ENCODE measurements at regions not wholly inside any gene's neighbourhood (a gene's known extent, or its start where the extent isn't known, plus 50 kb on each side); places are given as distances from the start of the nearest gene placed in this dataset.
"Not testable (repeated sequence)": the region's sequence is repeated elsewhere in the genome, so short reads cannot be mapped to it uniquely, and the experiment has no call there.

GRCh38 chr7:19954166-19954565 lies 180.7 kb upstream of the TMEM196 start:
- H3K36me3 ChIP-seq, H3K27ac ChIP-seq, H3K27me3 ChIP-seq, H3K4me3 ChIP-seq, H3K4me1 ChIP-seq: not testable (repeated sequence)
- H3K9me3 ChIP-seq (replicated peaks), result peaks cover 25% of the 10 kb centered on the region
- DNase-seq, result peak; percentile 17 to 21

- not testable (repeated sequence) for H3K4me1 ChIP-seq, H3K27ac ChIP-seq, H3K4me3 ChIP-seq, H3K36me3 ChIP-seq, DNase-seq, H3K27me3 ChIP-seq
- peaks cover 29% of the 10 kb centered on the region for H3K9me3 ChIP-seq (replicated peaks)
These were observed 180.0 kb upstream of the TMEM196 start for GRCh38 chr7:19953411-19953810.

- H3K9me3 ChIP-seq (replicated peaks), result peaks cover 17% of the 10 kb centered on the region
- no peaks in the 10 kb centered on the region for H3K4me1 ChIP-seq
- no peak overlapping the region for H3K27ac ChIP-seq
- H3K4me3 ChIP-seq, result no peak overlapping the region
- no peaks in the 10 kb centered on the region for H3K27me3 ChIP-seq
- DNase-seq, result no peak
- H3K36me3 ChIP-seq, result no peaks in the 10 kb centered on the region
These were observed 174.7 kb upstream of the TMEM196 start for GRCh38 chr7:19948160-19948559.

GRCh38 chr7:19944363-19945120 lies 171.1 kb upstream of the TMEM196 start:
- no peaks in the 10 kb centered on the region for H3K27me3 ChIP-seq
- no peak overlapping the region for H3K4me3 ChIP-seq
- peaks cover 7% of the 10 kb centered on the region; the same call in 1 of the 2 replicates for H3K9me3 ChIP-seq (replicated peaks)
- H3K4me1 ChIP-seq, result no peaks in the 10 kb centered on the region
- no peak for DNase-seq
- no peaks in the 10 kb centered on the region for H3K36me3 ChIP-seq
- no peak overlapping the region for H3K27ac ChIP-seq

- Histone ChIP-seq H3K4me1 (no peaks in the 10 kb centered on the region), H3K36me3 (no peaks in the 10 kb centered on the region), H3K27me3 (no peaks in the 10 kb centered on the region), H3K9me3 (replicated peaks) (peaks cover 12% of the 10 kb centered on the region; the same call in 1 of the 2 replicates), H3K4me3 (no peak overlapping the region), H3K27ac (no peak overlapping the region)
- DNase-seq, result no peak
These were observed 166.3 kb upstream of the TMEM196 start for GRCh38 chr7:19939746-19940145.

- no peaks in the 10 kb centered on the region for H3K27me3 ChIP-seq
- H3K36me3 ChIP-seq, result no peaks in the 10 kb centered on the region
- no peak for DNase-seq
- peaks cover 6% of the 10 kb centered on the region; the same call in 1 of the 2 replicates for H3K4me1 ChIP-seq
- H3K9me3 ChIP-seq (replicated peaks), result peaks cover 12% of the 10 kb centered on the region; the same call in 1 of the 2 replicates
- no peak overlapping the region for H3K27ac ChIP-seq
- no peak overlapping the region for H3K4me3 ChIP-seq
These were observed 159.3 kb upstream of the TMEM196 start for GRCh38 chr7:19932549-19933249.

- Histone ChIP-seq H3K27ac (no peak overlapping the region), H3K4me3 (no peak overlapping the region), H3K27me3 (no peaks in the 10 kb centered on the region), H3K4me1 (peaks cover 6% of the 10 kb centered on the region; the same call in 1 of the 2 replicates), H3K9me3 (replicated peaks) (peaks cover 2% of the 10 kb centered on the region; the same call in 1 of the 2 replicates), H3K36me3 (no peaks in the 10 kb centered on the region)
- DNase-seq, result no peak
These were observed 157.4 kb upstream of the TMEM196 start for GRCh38 chr7:19930851-19931250.

GRCh38 chr7:19930051-19930450 lies 156.6 kb upstream of the TMEM196 start:
- Histone ChIP-seq H3K36me3 (no peaks in the 10 kb centered on the region), H3K9me3 (replicated peaks) (no peaks in the 10 kb centered on the region; the same call in 1 of the 2 replicates), H3K27me3 (no peaks in the 10 kb centered on the region), H3K27ac (no peak overlapping the region), H3K4me3 (no peak overlapping the region), H3K4me1 (peaks cover 6% of the 10 kb centered on the region; the same call in 1 of the 2 replicates)
- no peak for DNase-seq

GRCh38 chr7:19928247-19928646 lies 154.8 kb upstream of the TMEM196 start:
- Histone ChIP-seq H3K27me3 (no peaks in the 10 kb centered on the region), H3K36me3 (no peaks in the 10 kb centered on the region), H3K4me1 (peaks cover 6% of the 10 kb centered on the region; the same call in 1 of the 2 replicates), H3K27ac (no peak overlapping the region), H3K4me3 (no peak overlapping the region), H3K9me3 (replicated peaks) (no peaks in the 10 kb centered on the region; the same call in 1 of the 2 replicates)
- no peak for DNase-seq

GRCh38 chr7:19920705-19921104 lies 147.3 kb upstream of the TMEM196 start:
- no peak overlapping the region for H3K27ac ChIP-seq
- DNase-seq, result no peak
- no peaks in the 10 kb centered on the region; the same call in 1 of the 2 replicates for H3K9me3 ChIP-seq (replicated peaks)
- no peaks in the 10 kb centered on the region for H3K36me3 ChIP-seq
- H3K27me3 ChIP-seq, result no peaks in the 10 kb centered on the region
- H3K4me3 ChIP-seq, result no peak overlapping the region
- peaks cover 16% of the 10 kb centered on the region for H3K4me1 ChIP-seq

- Histone ChIP-seq H3K4me1 (peaks cover 16% of the 10 kb centered on the region), H3K4me3 (no peak overlapping the region)
- DNase-seq, result no peak
These were observed 146.7 kb upstream of the TMEM196 start for GRCh38 chr7:19920166-19920565.

GRCh38 chr7:19919261-19920095 lies 146.1 kb upstream of the TMEM196 start:
- Histone ChIP-seq H3K36me3 (no peaks in the 10 kb centered on the region), H3K27ac (no peak overlapping the region), H3K27me3 (no peaks in the 10 kb centered on the region), H3K4me3 (no peak overlapping the region), H3K9me3 (replicated peaks) (no peaks in the 10 kb centered on the region), H3K4me1 (peaks cover 16% of the 10 kb centered on the region)
- DNase-seq, result peak; percentile 9 to 62

More at GRCh38 chr7:19920166-19920565, 146.7 kb upstream of the TMEM196 start:
- no peaks in the 10 kb centered on the region; the same call in 1 of the 2 replicates for H3K9me3 ChIP-seq (replicated peaks)
- no peaks in the 10 kb centered on the region for H3K27me3 ChIP-seq
- H3K36me3 ChIP-seq, result no peaks in the 10 kb centered on the region
- no peak overlapping the region for H3K27ac ChIP-seq

GRCh38 chr7:19916046-19916445 lies 142.6 kb upstream of the TMEM196 start:
- Histone ChIP-seq H3K4me3 (no peak overlapping the region), H3K27ac (no peak overlapping the region), H3K9me3 (replicated peaks) (no peaks in the 10 kb centered on the region), H3K4me1 (peaks cover 16% of the 10 kb centered on the region), H3K36me3 (no peaks in the 10 kb centered on the region), H3K27me3 (no peaks in the 10 kb centered on the region)
- DNase-seq, result no peak

- Histone ChIP-seq H3K9me3 (replicated peaks) (no peaks in the 10 kb centered on the region), H3K27me3 (no peaks in the 10 kb centered on the region), H3K27ac (no peak overlapping the region), H3K4me1 (peaks cover 16% of the 10 kb centered on the region), H3K4me3 (no peak overlapping the region), H3K36me3 (no peaks in the 10 kb centered on the region)
- DNase-seq, result no peak
These were observed 142.2 kb upstream of the TMEM196 start for GRCh38 chr7:19915596-19915995.
